Inflammatory macrophage treated with lipopolysaccharide for 4 hours (primary cell): ENCODE measurements at regions not wholly inside any gene's neighbourhood (a gene's known extent, or its start where the extent isn't known, plus 50 kb on each side); places are given as distances from the start of the nearest gene placed in this dataset.
"Not testable (repeated sequence)": the region's sequence is repeated elsewhere in the genome, so short reads cannot be mapped to it uniquely, and the experiment has no call there.

Experiments
- DNase-seq: peaks from one replicate; pipeline ENCODE4 v3.0.0-alpha.2; 2020

- no peak for DNase-seq
These were observed 64.4 kb upstream of the MYO3A start for GRCh38 chr10:25869609-25870008.

GRCh38 chr10:25874402-25874801 is 59.6 kb upstream of the MYO3A start:
- DNase-seq, result not testable (repeated sequence)

DNA sequence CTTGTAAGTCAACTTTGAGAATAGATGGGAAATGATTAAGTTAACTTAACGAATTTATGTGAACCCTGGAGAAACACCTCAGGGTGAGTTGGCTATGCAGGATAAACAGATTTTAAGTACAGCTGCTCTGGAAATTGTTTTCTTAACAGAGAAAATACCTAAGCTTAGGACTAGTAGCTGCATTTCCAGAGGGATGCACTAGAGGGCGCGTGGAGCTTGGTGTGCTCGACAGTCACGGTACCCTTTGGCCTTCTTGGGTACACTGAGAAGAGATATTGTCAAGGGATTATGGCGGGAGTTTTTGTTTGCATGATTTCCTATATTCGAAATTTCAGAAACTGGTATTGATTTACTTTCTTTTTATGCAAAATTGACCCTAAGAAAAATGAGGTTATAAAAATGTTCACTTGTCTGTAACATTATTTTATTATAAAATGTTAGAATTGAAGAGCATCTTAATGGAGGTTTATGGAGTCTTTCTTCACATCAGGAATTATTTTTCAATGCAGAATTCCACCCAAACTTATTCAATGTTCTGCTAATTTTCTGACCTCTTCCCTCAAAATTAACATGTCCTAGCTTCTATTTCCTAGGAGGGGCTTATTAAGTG is 58.4 kb upstream of the MYO3A start:
- peak; percentile 68 for DNase-seq

DNA sequence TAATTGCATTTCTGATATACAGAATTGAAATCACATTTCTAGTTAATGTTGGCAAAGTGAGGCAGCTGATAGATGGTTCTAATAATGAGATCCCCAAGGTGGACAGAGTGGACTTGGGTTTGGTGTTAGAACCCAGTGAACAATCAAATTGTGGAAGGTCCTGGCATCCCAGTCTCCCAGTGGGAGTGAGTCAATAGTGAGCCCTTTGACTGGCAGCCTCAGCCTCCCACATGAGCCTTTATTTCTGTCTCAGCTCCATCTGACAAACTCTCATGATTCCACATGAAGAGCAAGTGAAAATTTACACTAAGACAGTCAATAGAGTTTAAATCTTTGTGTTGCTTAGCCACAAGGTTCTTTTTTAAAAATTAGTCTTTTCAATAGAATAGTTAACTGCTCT is 56.7 kb upstream of the MYO3A start:
- no peak for DNase-seq
